Liver (tissue), 8 donors: ENCODE measurements at regions not wholly inside any gene's neighbourhood (a gene's known extent, or its start where the extent isn't known, plus 50 kb on each side); places are given as distances from the start of the nearest gene placed in this dataset.

Experiments used
- DNase-seq: peaks from one replicate; pipeline ENCODE4 v3.0.0-alpha.2; 2017; ENCODE audit warnings: low spot score
- H3K27ac ChIP-seq, 2 donors: one replicate each; pipeline ENCODE4 v1.7.0; 2013; ENCODE audit warnings: inconsistent platforms in 2 of 2, low read length in 2 of 2, control low read depth in 1 of 2, low read depth in 1 of 2, mild to moderate bottlenecking in 1 of 2
- H3K27me3 ChIP-seq, 4 donors: one replicate each; pipeline versions ENCODE4 v1.6.1 to v1.7.0; 2013; ENCODE audit warnings: low read length in 3 of 4, inconsistent platforms in 1 of 4, mild to moderate bottlenecking in 1 of 4, moderate library complexity in 1 of 4; ENCODE audit not compliant: control insufficient read depth in 4 of 4, insufficient read depth in 4 of 4
- H3K36me3 ChIP-seq, 4 donors: one replicate each; pipeline versions ENCODE4 v1.6.1 to v1.7.0; 2013; ENCODE audit warnings: low read length in 3 of 4, mild to moderate bottlenecking in 3 of 4, low read depth in 1 of 4, moderate library complexity in 1 of 4; ENCODE audit not compliant: control insufficient read depth in 4 of 4, insufficient read depth in 3 of 4
- H3K4me1 ChIP-seq, 4 donors: one replicate each; pipeline versions ENCODE4 v1.6.1 to v1.7.0; 2013; ENCODE audit warnings: low read length in 3 of 4, mild to moderate bottlenecking in 3 of 4, moderate library complexity in 1 of 4; ENCODE audit not compliant: control insufficient read depth in 4 of 4, insufficient read depth in 4 of 4
- H3K4me3 ChIP-seq, 3 donors: one replicate each; pipeline versions ENCODE4 v1.6.1 to v1.7.0; 2013; ENCODE audit warnings: low read length in 3 of 3, control low read depth in 1 of 3, low read depth in 1 of 3, mild to moderate bottlenecking in 1 of 3
- H3K9ac ChIP-seq, 2 donors: one replicate each; pipeline ENCODE4 v1.7.0; 2013; ENCODE audit warnings: low read length in 2 of 2, mild to moderate bottlenecking in 2 of 2, moderate library complexity in 2 of 2, control low read depth in 1 of 2, low read depth in 1 of 2
- H3K9me3 ChIP-seq, 4 donors: one replicate each; pipeline versions ENCODE4 v1.6.1 to v1.7.0; 2013; ENCODE audit warnings: low read length in 3 of 4; ENCODE audit not compliant: control insufficient read depth in 4 of 4
- ATF3 ChIP-seq: IDR thresholded peaks from 2 replicates; pipeline ENCODE4 v1.6.1; 2016; ENCODE audit warnings: antibody characterized with exemption
- CTCF ChIP-seq: fragments of 150-350 bp; IDR thresholded peaks from 2 replicates; pipeline ENCODE4 v1.5.1; 2017; ENCODE audit warnings: improper control_type of control experiment, low read depth, low read length; ENCODE audit not compliant: missing input control
- EGR1 ChIP-seq, 2 donors: IDR thresholded peaks; 2 replicates each; pipeline ENCODE4 v1.6.1; 2016 to 2018; ENCODE audit warnings: antibody characterized with exemption in 2 of 2, low read depth in 2 of 2
- FOXA1 ChIP-seq: IDR thresholded peaks from 2 replicates; pipeline ENCODE4 v1.6.1; 2016; ENCODE audit warnings: antibody characterized with exemption
- FOXA2 ChIP-seq: IDR thresholded peaks from 2 replicates; pipeline ENCODE4 v1.6.1; 2016; ENCODE audit warnings: antibody characterized with exemption
- GABPA ChIP-seq, 2 donors: IDR thresholded peaks in 1 of 2; conservative IDR thresholded peaks in 1 of 2; 2 replicates each; pipeline ENCODE4 v1.6.1; 2016; ENCODE audit warnings: antibody characterized with exemption in 2 of 2, mild to moderate bottlenecking in 1 of 2, moderate library complexity in 1 of 2
- HNF4A ChIP-seq, 2 donors: conservative IDR thresholded peaks; 2 replicates each; pipeline ENCODE4 v1.6.1; 2016; ENCODE audit warnings: antibody characterized with exemption in 2 of 2, mild to moderate bottlenecking in 2 of 2
- HNF4G ChIP-seq: IDR thresholded peaks from 2 replicates; pipeline ENCODE4 v1.6.1; 2016; ENCODE audit warnings: antibody characterized with exemption
- JUND ChIP-seq, 2 donors: IDR thresholded peaks; 2 replicates each; pipeline ENCODE4 v1.6.1; 2016; ENCODE audit warnings: antibody characterized with exemption in 2 of 2
- MAX ChIP-seq: IDR thresholded peaks from 2 replicates; pipeline ENCODE4 v1.6.1; 2016; ENCODE audit warnings: antibody characterized with exemption
- NR2F2 ChIP-seq: IDR thresholded peaks from 2 replicates; pipeline ENCODE4 v1.6.1; 2016; ENCODE audit warnings: antibody characterized with exemption
- RAD21 ChIP-seq, 2 donors: IDR thresholded peaks; 2 replicates each; pipeline ENCODE4 v1.6.1; 2016; ENCODE audit warnings: antibody characterized with exemption in 2 of 2, mild to moderate bottlenecking in 2 of 2
- REST ChIP-seq: IDR thresholded peaks from 2 replicates; pipeline ENCODE4 v1.6.1; 2016; ENCODE audit warnings: antibody characterized with exemption, mild to moderate bottlenecking
- RXRA ChIP-seq, 2 donors: IDR thresholded peaks; 2 replicates each; pipeline ENCODE4 v1.6.1; 2017 to 2018; ENCODE audit warnings: antibody characterized with exemption in 2 of 2, mild to moderate bottlenecking in 1 of 2
- SP1 ChIP-seq: IDR thresholded peaks from 2 replicates; pipeline ENCODE4 v1.6.1; 2018; ENCODE audit warnings: antibody characterized with exemption, mild to moderate bottlenecking
- TAF1 ChIP-seq: conservative IDR thresholded peaks from 2 replicates; pipeline ENCODE4 v1.6.1; 2016; ENCODE audit warnings: antibody characterized with exemption, mild to moderate bottlenecking
- YY1 ChIP-seq: IDR thresholded peaks from 2 replicates; pipeline ENCODE4 v1.6.1; 2016; ENCODE audit warnings: antibody characterized with exemption, mild to moderate bottlenecking
- ZBTB33 ChIP-seq: IDR thresholded peaks from 2 replicates; pipeline ENCODE4 v1.6.1; 2016; ENCODE audit warnings: antibody characterized with exemption
- WGBS: extraction: QIAGEN DNeasy Blood & Tissue Kit; methylation state at CpG from one replicate; pipeline ENCODE4 v1.1.7; 2013; 5-methylcytosine and 5-hydroxymethylcytosine counted together
- donor health status: healthy.
- donor health status: healthy.
- donor health status: healthy.
- donor health status: healthy.
- donor health status: healthy.

GRCh38 chr3:118544458-118544857 lies 490.2 kb downstream of the IGSF11 start:
- Histone ChIP-seq H3K27me3 (no peaks in the 10 kb centered on the region), H3K27ac (no peak overlapping the region), H3K4me3 (no peak overlapping the region), H3K36me3 (no peaks in the 10 kb centered on the region), H3K9me3 (peaks cover 0 to 4% (median 0%) of the 10 kb centered on the region in 4 donors), H3K4me1 (no peaks in the 10 kb centered on the region), H3K9ac (no peak overlapping the region)
- no peak for DNase-seq
- 75% methylated on average over 5 of the region's 5 CpGs for WGBS
- no peak for TF ChIP-seq FOXA1
- TF ChIP-seq CTCF = no peak
- TF ChIP-seq GABPA (IDR thresholded peaks at IDR 0.05 in 1 of 2, conservative IDR thresholded peaks at IDR 0.05 in 1 of 2) = no peak
- TF ChIP-seq SP1 = no peak
- no peak for TF ChIP-seq YY1
- no peak for TF ChIP-seq HNF4G

GRCh38 chr3:118548434-118548833 lies 486.2 kb downstream of the IGSF11 start:
- H3K9ac ChIP-seq = no peak overlapping the region
- WGBS = 86% methylated on average over 4 of the region's 4 CpGs
- H3K4me3 ChIP-seq = no peak overlapping the region
- H3K36me3 ChIP-seq = no peaks in the 10 kb centered on the region
- DNase-seq = no peak
- TF ChIP-seq REST (no peak), JUND (IDR thresholded peaks at IDR 0.05) (no peak), MAX (no peak), ATF3 (no peak), EGR1 (IDR thresholded peaks at IDR 0.05; ENCODE audit: low read depth in 2 of 2) (no peak), CTCF (no peak), ZBTB33 (no peak), HNF4G (no peak), FOXA2 (no peak), RXRA (IDR thresholded peaks at IDR 0.05) (no peak), YY1 (no peak), HNF4A (conservative IDR thresholded peaks at IDR 0.05) (no peak), TAF1 (no peak), RAD21 (IDR thresholded peaks at IDR 0.05) (no peak), NR2F2 (no peak), GABPA (IDR thresholded peaks at IDR 0.05 in 1 of 2, conservative IDR thresholded peaks at IDR 0.05 in 1 of 2) (no peak), FOXA1 (no peak)
- no peaks in the 10 kb centered on the region for H3K4me1 ChIP-seq
- H3K27ac ChIP-seq = no peak overlapping the region
- no peaks in the 10 kb centered on the region for H3K9me3 ChIP-seq
- H3K27me3 ChIP-seq = no peaks in the 10 kb centered on the region
